HG02623 (cell line): ENCODE measurements at regions not wholly inside any gene's neighbourhood (a gene's known extent, or its start where the extent isn't known, plus 50 kb on each side); places are given as distances from the start of the nearest gene placed in this dataset.
"Not testable (repeated sequence)": the region's sequence is repeated elsewhere in the genome, so short reads cannot be mapped to it uniquely, and the experiment has no call there.

ENCODE experiments used
- ATAC-seq: cut with Tn5 transposase; IDR thresholded peaks from one replicate; pipeline ENCODE4 v1.9.1; 2021; ENCODE audit warnings: moderate library complexity; ENCODE audit not compliant: unreplicated experiment

GRCh38 chr14:106761886-106762816 is 1235.8 kb downstream of the TMEM121 start:
- ATAC-seq: not testable (repeated sequence)

DNA sequence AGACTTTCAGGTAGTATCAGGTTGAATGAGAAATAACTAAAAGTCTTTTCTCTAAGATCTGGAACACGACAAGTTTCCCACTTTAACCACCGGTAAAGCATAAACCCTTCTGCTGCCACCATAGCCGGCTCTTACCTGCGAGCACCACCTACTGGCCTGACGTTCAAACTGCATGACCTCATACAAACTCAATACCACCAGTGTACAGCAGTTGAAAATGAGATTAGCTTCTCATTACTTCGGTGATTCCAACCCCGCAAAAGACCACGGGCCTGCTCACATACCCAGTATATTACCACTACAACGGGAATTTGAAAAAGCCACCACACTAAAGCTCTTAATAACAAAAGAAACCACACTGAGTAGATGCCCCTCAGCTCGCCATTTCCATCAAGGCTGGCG is 1238.6 kb downstream of the TMEM121 start:
- ATAC-seq: not testable (repeated sequence)

- no peak for ATAC-seq
These were observed 1239.8 kb downstream of the TMEM121 start for GRCh38 chr14:106766145-106766544.

GRCh38 chr14:106766551-106767277 is 1240.3 kb downstream of the TMEM121 start:
- not testable (repeated sequence) for ATAC-seq

- ATAC-seq: not testable (repeated sequence)
These were observed 1241.8 kb downstream of the TMEM121 start for GRCh38 chr14:106768230-106768629.

DNA sequence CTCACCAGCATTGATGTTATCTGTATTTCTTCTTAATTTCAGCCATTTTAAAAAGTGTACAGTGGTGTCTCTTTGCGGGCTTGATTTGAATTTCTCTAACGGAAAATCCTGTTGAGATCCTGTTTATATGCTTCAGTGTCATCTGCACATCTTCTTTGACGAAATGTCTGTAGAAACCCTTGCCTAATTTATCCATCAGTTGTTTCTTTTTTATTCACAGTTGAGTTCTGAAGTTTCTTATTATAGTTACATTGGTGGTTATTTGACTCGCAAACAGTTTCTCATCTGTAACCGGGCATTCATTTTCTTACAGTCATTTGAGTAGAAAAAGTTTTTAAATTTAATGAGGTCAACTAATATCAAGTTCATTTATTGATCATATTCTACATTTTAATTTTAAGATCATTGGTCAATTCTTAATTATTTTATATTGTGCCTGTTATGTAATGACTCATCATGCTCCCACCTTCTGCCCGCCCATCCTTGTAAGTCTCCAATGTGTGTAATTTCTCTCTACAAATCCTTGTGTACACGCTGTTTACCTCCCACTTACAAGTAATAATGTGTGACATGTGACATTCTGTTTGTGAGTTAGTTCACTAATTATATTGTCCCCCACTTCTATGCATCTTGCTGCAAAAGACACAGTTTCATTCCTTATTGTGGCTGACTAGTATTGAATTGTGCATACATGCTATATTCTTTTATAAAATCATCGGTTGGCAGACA is 1242.8 kb downstream of the TMEM121 start:
- ATAC-seq: not testable (repeated sequence)

DNA sequence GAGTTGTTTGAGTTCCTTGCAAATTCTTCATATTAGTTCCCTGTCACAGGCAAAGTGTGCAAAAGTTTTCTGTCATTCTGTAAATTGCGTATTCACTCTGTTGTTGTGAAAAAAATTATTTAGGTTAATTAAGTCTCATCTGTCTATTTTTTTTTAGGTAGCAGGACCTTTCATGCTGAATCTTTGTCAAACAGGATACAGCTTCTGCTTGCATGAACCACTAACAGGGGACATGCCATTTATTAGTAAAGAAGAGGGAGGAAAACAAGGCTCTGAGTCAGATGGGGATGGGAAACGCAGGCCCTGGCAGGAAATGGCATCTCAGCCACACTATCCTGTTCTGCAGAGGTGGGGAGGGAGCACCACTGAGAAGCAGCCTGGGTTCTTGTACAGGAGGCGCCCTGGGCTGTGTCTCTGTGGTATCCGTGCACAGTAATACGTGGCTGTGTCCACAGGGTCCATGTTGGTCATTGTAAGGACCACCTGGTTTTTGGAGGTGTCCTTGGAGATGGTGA is 1243.8 kb downstream of the TMEM121 start:
- ATAC-seq: not testable (repeated sequence)

GRCh38 chr14:106774889-106775480 is 1248.6 kb downstream of the TMEM121 start:
- ATAC-seq: not testable (repeated sequence)

DNA sequence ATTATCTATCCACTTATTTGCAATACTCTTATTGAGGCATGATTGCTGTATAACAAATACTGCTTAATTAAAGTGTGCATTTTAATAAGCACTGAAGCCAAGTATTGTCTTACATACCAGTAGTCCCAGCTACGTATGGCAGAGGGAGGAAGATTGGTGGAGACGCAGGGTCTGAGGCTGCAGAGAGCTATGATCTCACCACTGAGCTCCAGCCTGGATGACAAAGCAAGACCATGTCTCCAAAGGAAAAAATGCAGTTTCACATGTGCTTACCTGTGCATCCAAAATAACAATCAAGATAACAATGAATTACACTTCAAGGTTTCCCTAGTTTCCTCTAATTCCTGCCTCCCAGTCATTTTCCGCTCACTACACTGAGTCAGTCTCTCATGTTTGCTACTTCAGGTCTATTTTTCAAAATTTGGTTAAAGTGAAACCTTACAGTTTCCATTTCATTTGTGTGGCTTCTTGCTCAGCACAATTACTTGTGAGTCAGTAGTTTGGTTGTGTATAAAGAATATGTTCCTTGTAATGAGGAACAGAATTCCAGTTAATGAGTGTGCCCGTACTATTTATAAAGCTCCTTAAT is 1250.1 kb downstream of the TMEM121 start:
- ATAC-seq: no peak

- no peak for ATAC-seq
These were observed 1252.6 kb downstream of the TMEM121 start for GRCh38 chr14:106778986-106779385.

DNA sequence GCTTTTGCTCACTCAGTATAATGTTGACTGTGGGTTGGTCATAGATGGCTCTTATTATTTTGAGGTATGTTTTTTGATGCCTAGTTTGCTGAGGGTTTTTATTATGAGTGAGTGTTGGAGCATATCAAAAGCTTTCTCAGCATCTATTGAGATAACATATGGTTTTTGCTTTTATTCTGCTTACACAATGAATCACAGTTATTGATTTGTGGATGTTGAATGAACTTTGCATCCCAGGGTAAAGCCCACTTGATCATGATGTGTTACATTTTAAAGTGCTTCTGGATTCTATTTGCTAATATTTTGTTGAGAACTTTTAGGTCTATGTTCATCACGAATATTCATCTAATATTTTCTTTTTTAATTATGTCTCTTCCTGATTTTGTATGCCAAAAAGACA is 1260.3 kb downstream of the TMEM121 start:
- no peak for ATAC-seq

GRCh38 chr14:106787626-106788025 is 1261.2 kb downstream of the TMEM121 start:
- no peak for ATAC-seq

GRCh38 chr14:106788534-106788933 is 1262.2 kb downstream of the TMEM121 start:
- no peak for ATAC-seq

- no peak for ATAC-seq
These were observed 1262.9 kb downstream of the TMEM121 start for GRCh38 chr14:106789318-106789717.

DNA sequence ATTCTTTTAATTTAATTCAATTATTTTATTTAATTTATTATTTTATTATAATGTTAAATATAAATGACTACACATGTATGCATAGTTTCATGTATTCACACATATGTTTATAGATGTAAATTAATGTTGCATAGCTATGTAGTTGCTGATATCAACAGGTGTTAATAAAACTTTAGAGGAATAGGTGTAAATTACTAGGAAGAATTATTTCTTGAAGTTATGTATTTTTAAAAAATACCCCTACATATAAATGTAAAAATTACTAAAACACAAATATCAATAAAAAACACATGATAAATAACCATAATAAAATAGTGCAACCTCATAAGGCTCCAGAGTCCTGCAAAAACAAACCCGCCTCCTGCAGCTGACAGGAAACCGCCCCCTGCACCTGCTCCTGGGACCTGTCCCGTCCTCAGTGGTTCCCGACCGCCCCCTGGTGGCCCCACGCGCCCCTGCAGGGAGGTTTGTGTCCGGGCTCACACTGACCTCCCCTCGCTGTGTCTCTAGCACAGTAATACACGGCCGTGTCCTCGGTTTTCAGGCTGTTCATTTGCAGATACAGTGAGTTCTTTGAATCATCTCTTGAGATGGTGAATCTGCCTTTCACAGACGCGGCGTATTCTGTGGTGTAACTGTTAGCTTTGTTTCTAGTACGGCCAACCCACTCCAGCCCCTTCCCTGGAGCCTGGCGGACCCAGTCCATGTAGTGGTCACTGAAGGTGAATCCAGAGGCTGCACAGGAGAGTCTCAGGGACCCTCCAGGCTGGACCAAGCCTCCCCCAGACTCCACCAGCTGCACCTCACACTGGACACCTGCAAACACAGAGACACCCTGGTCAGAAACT is 1264.0 kb downstream of the TMEM121 start:
- ATAC-seq: no peak

GRCh38 chr14:106792543-106792942 is 1266.2 kb downstream of the TMEM121 start:
- no peak for ATAC-seq

DNA sequence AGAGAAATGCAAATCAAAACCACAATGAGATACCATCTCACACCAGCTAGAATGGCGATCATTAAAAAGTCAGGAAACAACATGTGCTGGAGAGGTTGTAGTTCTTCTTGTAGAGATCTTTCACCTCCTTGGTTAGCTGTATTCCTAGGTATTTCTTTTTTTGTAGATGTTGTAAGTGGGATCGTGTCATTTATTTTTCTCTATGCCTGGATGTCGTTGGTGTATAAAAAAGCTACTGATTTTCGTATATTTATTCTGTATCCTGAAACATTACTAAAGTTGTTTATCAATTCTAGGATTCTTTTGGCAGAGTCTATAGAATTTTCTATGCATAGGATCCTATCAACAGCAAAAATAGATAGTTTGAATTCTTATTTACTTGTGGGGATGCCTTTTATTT is 1271.8 kb downstream of the TMEM121 start:
- not testable (repeated sequence) for ATAC-seq

DNA sequence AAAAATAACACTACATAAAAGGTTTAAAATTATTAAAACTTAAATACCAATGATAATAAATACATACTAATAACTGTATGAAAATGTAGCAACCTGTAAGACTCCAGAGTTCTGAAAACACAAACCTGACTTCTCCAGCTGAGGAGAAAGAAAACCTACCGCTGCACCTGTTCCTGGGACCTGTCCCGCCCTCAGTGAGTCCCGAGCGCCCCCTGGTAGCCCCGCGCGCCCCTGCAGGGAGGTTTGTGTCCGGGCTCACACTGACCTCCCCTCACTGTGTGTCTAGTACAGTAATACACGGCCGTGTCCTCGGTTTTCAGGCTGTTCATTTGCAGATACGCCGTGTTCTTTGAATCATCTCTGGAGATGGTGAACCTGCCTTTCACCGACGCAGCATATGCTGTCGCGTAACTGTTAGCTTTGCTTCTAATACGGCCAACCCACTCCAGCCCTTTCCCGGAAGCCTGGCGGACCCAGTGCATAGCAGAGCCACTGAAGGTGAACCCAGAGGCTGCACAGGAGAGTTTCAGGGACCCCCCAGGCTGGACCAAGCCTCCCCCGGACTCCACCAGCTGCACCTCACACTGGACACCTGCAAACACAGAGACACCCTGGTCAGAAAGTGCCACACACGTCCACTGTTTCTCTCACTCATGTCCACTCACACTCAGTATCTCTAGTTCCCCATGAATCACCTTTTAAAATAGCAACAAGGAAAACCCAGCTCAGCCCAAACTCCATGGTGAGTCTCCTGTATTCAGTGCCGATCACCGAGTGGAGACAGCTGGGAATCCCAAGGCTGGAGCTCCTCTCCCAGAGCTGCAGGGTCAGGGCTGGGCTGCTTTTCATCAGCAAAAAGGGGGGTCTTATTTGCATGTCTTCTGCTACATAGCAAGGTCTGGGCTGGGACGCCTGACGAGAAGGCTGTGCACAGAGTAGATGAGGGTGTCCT is 1276.3 kb downstream of the TMEM121 start:
- ATAC-seq: no peak
